Hypothalamus (tissue), 51 donors: ENCODE measurements at regions not wholly inside any gene's neighbourhood (a gene's known extent, or its start where the extent isn't known, plus 50 kb on each side); places are given as distances from the start of the nearest gene placed in this dataset.

Experiments used
- DNase-seq, 51 donors: peaks; one replicate each; lab custom pipeline; 2025; lab: John Stamatoyannopoulos, UW

GRCh38 chr12:92505254-92506231 lies 197.2 kb upstream of the PLEKHG7 start:
- peak in 16 of 51 donors; percentile 4 to 74 (median 18) for DNase-seq

GRCh38 chr12:92504594-92504981 lies 198.2 kb upstream of the PLEKHG7 start:
- DNase-seq, result peak in 9 of 51 donors; percentile 4 to 41 (median 11)

GRCh38 chr12:92503971-92504593 lies 198.7 kb upstream of the PLEKHG7 start:
- DNase-seq, result peak in 6 of 51 donors; percentile 6 to 46 (median 12)

GRCh38 chr12:92503029-92503931 lies 199.5 kb upstream of the PLEKHG7 start:
- DNase-seq, result peak in 4 of 51 donors; percentile 3 to 39 (median 10)

GRCh38 chr12:92502417-92503028 lies 200.3 kb upstream of the PLEKHG7 start:
- peak in 1 of 51 donors; percentile 8 for DNase-seq

- DNase-seq, result no peak
Observed at GRCh38 chr12:92496790-92497189, 206.0 kb upstream of the PLEKHG7 start.

GRCh38 chr12:92495108-92495507 lies 207.7 kb upstream of the PLEKHG7 start:
- DNase-seq, result no peak

GRCh38 chr12:92493816-92494215 lies 209.0 kb upstream of the PLEKHG7 start:
- DNase-seq, result no peak

GRCh38 chr12:92492995-92493394 lies 209.8 kb upstream of the PLEKHG7 start:
- DNase-seq, result no peak

- no peak for DNase-seq
Observed at GRCh38 chr12:92492291-92492690, 210.5 kb upstream of the PLEKHG7 start.

GRCh38 chr12:92489781-92490180 lies 213.0 kb upstream of the PLEKHG7 start:
- DNase-seq, result no peak

GRCh38 chr12:92488735-92489134 lies 214.1 kb upstream of the PLEKHG7 start:
- DNase-seq, result no peak

- no peak for DNase-seq
Observed at GRCh38 chr12:92487138-92487485, 215.7 kb upstream of the PLEKHG7 start.

GRCh38 chr12:92486443-92487137 lies 216.2 kb upstream of the PLEKHG7 start:
- DNase-seq, result no peak

GRCh38 chr12:92485351-92486348 lies 217.1 kb upstream of the PLEKHG7 start:
- DNase-seq, result no peak

- DNase-seq, result no peak
Observed at GRCh38 chr12:92482599-92482998, 220.2 kb upstream of the PLEKHG7 start.

- DNase-seq, result no peak
Observed at GRCh38 chr12:92481066-92481465, 221.7 kb upstream of the PLEKHG7 start.

- no peak for DNase-seq
Observed at GRCh38 chr12:92478692-92479091, 224.1 kb upstream of the PLEKHG7 start.

- DNase-seq, result no peak
Observed at GRCh38 chr12:92476844-92477243, 225.9 kb upstream of the PLEKHG7 start.
